Vagina (tissue), 2 donors: ENCODE measurements at regions not wholly inside any gene's neighbourhood (a gene's known extent, or its start where the extent isn't known, plus 50 kb on each side); places are given as distances from the start of the nearest gene placed in this dataset.

Source experiments
- POLR2A ChIP-seq, 2 donors: fragments of 450-650 bp; IDR thresholded peaks; one replicate each; pipeline ENCODE4 v1.6.1; 2017; ENCODE audit warnings: antibody characterized with exemption in 2 of 2, mild to moderate bottlenecking in 2 of 2, moderate library complexity in 2 of 2
- POLR2AphosphoS5 ChIP-seq, 2 donors: sonication (generic); formaldehyde crosslinking; IDR thresholded peaks; one replicate each; pipeline ENCODE4 v1.9.0; 2017; ENCODE audit warnings: antibody characterized with exemption in 2 of 2, mild to moderate bottlenecking in 2 of 2, low read depth in 1 of 2; ENCODE audit not compliant: insufficient read depth in 1 of 2
- TF ChIP-seq, protein P1 (sequence below), 3 experiments: fragments of 450-650 bp in 2 of 3; fragments of 200-600 bp in 1 of 3; sonication (generic) in 1 of 3; IDR thresholded peaks; one replicate each; pipeline ENCODE4 v1.5.1; 2017 to 2019; ENCODE audit warnings: antibody characterized with exemption in 3 of 3, mild to moderate bottlenecking in 2 of 3, moderate library complexity in 2 of 3

- TF ChIP-seq, protein P1, sequence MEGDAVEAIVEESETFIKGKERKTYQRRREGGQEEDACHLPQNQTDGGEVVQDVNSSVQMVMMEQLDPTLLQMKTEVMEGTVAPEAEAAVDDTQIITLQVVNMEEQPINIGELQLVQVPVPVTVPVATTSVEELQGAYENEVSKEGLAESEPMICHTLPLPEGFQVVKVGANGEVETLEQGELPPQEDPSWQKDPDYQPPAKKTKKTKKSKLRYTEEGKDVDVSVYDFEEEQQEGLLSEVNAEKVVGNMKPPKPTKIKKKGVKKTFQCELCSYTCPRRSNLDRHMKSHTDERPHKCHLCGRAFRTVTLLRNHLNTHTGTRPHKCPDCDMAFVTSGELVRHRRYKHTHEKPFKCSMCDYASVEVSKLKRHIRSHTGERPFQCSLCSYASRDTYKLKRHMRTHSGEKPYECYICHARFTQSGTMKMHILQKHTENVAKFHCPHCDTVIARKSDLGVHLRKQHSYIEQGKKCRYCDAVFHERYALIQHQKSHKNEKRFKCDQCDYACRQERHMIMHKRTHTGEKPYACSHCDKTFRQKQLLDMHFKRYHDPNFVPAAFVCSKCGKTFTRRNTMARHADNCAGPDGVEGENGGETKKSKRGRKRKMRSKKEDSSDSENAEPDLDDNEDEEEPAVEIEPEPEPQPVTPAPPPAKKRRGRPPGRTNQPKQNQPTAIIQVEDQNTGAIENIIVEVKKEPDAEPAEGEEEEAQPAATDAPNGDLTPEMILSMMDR (IDR thresholded peaks at IDR 0.05) = no peak
- no peak for TF ChIP-seq POLR2AphosphoS5 (IDR thresholded peaks at IDR 0.05; ENCODE audit: insufficient read depth in 1 of 2, low read depth in 1 of 2)
- TF ChIP-seq POLR2A (IDR thresholded peaks at IDR 0.05) = no peak
Observed at GRCh38 chr13:86856991-86857390, 814.2 kb upstream of the SLITRK5 start.
